SH-SY5Y (cell line): ENCODE measurements at regions not wholly inside any gene's neighbourhood (a gene's known extent, or its start where the extent isn't known, plus 50 kb on each side); places are given as distances from the start of the nearest gene placed in this dataset.

Experiments
- GATA2 ChIP-seq: IDR thresholded peaks from 2 replicates; pipeline ENCODE4 v1.6.1; 2011; ENCODE audit warnings: mild to moderate bottlenecking, low read depth, low read length
- GATA3 ChIP-seq: IDR thresholded peaks from 2 replicates; pipeline ENCODE4 v1.6.1; 2011; ENCODE audit warnings: low read depth, mild to moderate bottlenecking, low read length, moderate library complexity

GRCh38 chr1:55636696-55637095, 421.5 kb upstream of the USP24 start:
- TF ChIP-seq GATA2: no peak
- no peak for TF ChIP-seq GATA3
